Naive B cell (primary cell): ENCODE measurements at regions not wholly inside any gene's neighbourhood (a gene's known extent, or its start where the extent isn't known, plus 50 kb on each side); places are given as distances from the start of the nearest gene placed in this dataset.

Experiments
- ATAC-seq, 2 donors: fragments of 150-1000 bp; cut with Tn5 transposase; 2 replicates each; pipeline ENCODE4 v1.10.0; 2021; ENCODE audit warnings: low read depth in 2 of 2, mild to moderate bottlenecking in 2 of 2, moderate library complexity in 2 of 2
- DNase-seq: peaks from one replicate; pipeline ENCODE4 v3.0.0; 2022
- H3K27ac Mint-ChIP-seq, 6 donors: one replicate each; pipeline ENCODE4 v1.8.0; 2020 to 2022; ENCODE audit warnings: mild to moderate bottlenecking in 6 of 6, mixed read lengths in 6 of 6, moderate library complexity in 5 of 6, inconsistent platforms in 2 of 6
- H3K27me3 Mint-ChIP-seq, 3 donors: one replicate each; pipeline ENCODE4 v1.8.0; 2021 to 2022; ENCODE audit warnings: mixed read lengths in 3 of 3, mild to moderate bottlenecking in 1 of 3
- H3K36me3 Mint-ChIP-seq, 2 donors: one replicate each; pipeline ENCODE4 v1.8.0; 2020 to 2022; ENCODE audit warnings: mixed read lengths in 2 of 2, inconsistent platforms in 1 of 2, mild to moderate bottlenecking in 1 of 2
- H3K4me1 Mint-ChIP-seq, 3 donors: one replicate each; pipeline ENCODE4 v1.8.0; 2020 to 2022; ENCODE audit warnings: mixed read lengths in 3 of 3, inconsistent platforms in 1 of 3, mild to moderate bottlenecking in 1 of 3, moderate library complexity in 1 of 3
- H3K4me3 Mint-ChIP-seq, 8 donors: one replicate each; pipeline ENCODE4 v1.8.0; 2020 to 2022; ENCODE audit warnings: mild to moderate bottlenecking in 8 of 8, mixed read lengths in 8 of 8, moderate library complexity in 8 of 8, inconsistent platforms in 2 of 8
- H3K9me3 Mint-ChIP-seq, 7 donors: one replicate each; pipeline ENCODE4 v1.8.0; 2020 to 2022; ENCODE audit warnings: mixed read lengths in 7 of 7, mild to moderate bottlenecking in 5 of 7, inconsistent platforms in 2 of 7, moderate library complexity in 1 of 7

DNA sequence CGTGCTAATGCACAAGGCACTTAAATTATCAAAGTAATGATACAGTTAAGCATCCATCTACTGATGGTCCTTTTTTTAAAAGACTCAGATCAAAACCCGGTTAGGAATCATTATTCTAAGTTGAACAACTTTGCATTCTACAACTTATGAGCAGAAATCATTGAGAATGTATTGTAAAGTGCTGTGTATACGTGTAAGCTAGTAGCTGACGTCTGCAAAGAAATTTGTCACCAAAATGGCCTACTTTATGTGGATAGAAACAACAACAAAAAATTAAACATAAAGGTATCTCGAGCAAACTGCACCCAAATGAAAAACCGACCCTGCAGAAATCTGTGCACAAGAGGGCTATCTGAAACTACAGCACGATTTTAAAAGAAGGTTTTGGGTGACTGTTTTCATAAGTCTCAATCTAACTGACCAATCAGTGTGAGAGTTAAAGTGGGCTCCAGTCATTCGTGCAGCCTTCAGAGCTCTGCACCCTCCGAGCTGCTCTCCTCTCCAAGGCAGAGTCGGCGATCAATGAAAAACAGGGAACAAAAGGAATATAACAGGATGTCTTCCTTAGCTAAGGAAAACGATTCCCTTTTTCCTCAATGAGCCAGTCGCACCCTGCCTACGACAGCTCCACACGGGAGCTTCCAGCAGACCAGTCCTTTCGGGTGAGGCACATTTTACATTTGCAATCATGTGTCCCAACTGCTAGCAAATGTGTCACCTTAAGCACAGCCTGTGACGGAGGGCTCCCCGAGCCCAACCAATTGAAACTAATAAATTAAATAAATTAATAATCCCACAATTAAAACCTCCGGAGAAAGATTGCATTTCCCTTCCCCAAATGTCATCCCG is 200.7 kb upstream of the FOXN3 start:
- peak overlapping the region; percentile 87 to 96 (median 94) for H3K4me3 Mint-ChIP-seq
- no peaks in the 10 kb centered on the region for H3K36me3 Mint-ChIP-seq
- no peaks in the 10 kb centered on the region for H3K27me3 Mint-ChIP-seq
- H3K27ac Mint-ChIP-seq: peak overlapping the region; percentile 78 to 95 (median 90)
- no peak for DNase-seq
- H3K4me1 Mint-ChIP-seq: peaks cover 54 to 80% (median 60%) of the 10 kb centered on the region in 3 donors
- H3K9me3 Mint-ChIP-seq: no peaks in the 10 kb centered on the region
- ATAC-seq: peak in 1 of 2 donors; percentile 17

DNA sequence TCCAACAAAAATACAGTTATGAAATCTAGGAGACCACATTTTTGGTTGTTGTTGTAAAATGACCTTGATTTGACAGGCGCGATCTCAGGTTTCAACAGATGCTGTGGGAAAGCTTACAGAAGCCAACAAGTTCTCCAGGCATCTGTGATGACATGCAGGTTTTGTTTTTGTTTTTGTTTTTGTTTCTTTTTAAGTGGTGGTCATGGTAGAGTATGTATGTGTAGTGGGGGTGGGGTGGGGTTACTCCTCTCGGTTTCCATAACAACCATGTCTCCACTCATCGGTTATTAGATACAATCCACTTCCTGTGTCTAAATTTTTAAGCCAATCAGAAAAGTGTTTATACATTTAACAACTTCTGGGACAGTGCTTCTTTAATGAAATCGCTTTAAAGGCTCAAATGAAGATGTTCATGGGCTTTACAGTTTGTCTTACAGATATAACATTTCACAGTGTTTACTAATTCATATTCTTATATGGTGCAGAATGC is 199.9 kb upstream of the FOXN3 start:
- H3K36me3 Mint-ChIP-seq: no peaks in the 10 kb centered on the region
- ATAC-seq (peak; percentile 42 to 47), DNase-seq (peak; percentile 50)
- H3K4me3 Mint-ChIP-seq: peak overlapping the region; percentile 87 to 96 (median 94)
- peaks cover 54 to 81% (median 60%) of the 10 kb centered on the region in 3 donors for H3K4me1 Mint-ChIP-seq
- H3K27me3 Mint-ChIP-seq: no peaks in the 10 kb centered on the region
- peak overlapping the region; percentile 89 to 95 (median 90) for H3K27ac Mint-ChIP-seq
- no peaks in the 10 kb centered on the region for H3K9me3 Mint-ChIP-seq

- H3K36me3 Mint-ChIP-seq: peaks cover 0 to 2% of the 10 kb centered on the region in 2 donors
- DNase-seq: no peak
- no peaks in the 10 kb centered on the region for H3K27me3 Mint-ChIP-seq
- peak overlapping the region; percentile 87 to 96 (median 94) for H3K4me3 Mint-ChIP-seq
- no peaks in the 10 kb centered on the region for H3K9me3 Mint-ChIP-seq
- no peak for ATAC-seq
- H3K4me1 Mint-ChIP-seq: peaks cover 53 to 77% (median 60%) of the 10 kb centered on the region in 3 donors
- peak overlapping the region; percentile 63 to 94 (median 90) for H3K27ac Mint-ChIP-seq
These were observed 199.4 kb upstream of the FOXN3 start for GRCh38 chr14:89616425-89616824.

- H3K9me3 Mint-ChIP-seq: no peaks in the 10 kb centered on the region
- H3K4me1 Mint-ChIP-seq: peaks cover 52 to 73% (median 60%) of the 10 kb centered on the region in 3 donors
- H3K27me3 Mint-ChIP-seq: no peaks in the 10 kb centered on the region
- peaks cover 3 to 8% of the 10 kb centered on the region in 2 donors for H3K36me3 Mint-ChIP-seq
- DNase-seq (no peak), ATAC-seq (no peak)
- peak overlapping the region in 2 of 6 donors; percentile 20 to 90 for H3K27ac Mint-ChIP-seq
- H3K4me3 Mint-ChIP-seq: peak overlapping the region in 5 of 8 donors; percentile 20 to 94 (median 33)
These were observed 198.4 kb upstream of the FOXN3 start for GRCh38 chr14:89615421-89615820.

DNA sequence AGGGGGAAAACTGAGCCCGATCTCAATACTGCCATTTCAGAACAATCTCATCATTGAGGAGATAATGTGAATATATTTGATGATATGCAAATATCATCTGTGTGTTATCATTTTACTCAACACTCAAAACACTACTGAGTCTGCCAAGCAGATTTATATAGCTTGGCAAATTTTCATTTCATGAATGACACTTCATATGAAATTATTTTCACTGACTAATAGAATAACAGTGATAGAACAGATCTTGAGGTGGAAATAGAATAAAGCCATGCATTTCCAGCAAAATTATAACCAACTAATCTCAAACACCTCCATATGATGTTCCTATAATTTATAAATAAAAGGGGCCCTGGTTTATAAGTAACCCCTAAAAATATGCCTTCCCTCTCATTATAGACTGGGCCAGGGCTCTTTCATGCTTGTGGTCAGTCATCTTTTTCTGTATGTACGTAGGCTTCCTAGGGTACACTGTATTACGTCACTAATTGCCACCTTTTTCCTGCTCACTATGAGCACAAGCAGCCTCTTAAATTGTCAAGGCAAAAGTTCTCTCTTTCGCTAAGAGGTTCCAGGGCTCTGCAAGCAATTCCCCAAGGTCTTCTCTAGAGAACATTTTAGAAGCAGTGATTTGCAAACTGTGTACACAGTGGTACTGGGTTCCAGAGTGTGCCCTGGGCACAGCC is 197.1 kb upstream of the FOXN3 start:
- no peak for ATAC-seq
- peak overlapping the region in 4 of 6 donors; percentile 28 to 90 (median 70) for H3K27ac Mint-ChIP-seq
- no peaks in the 10 kb centered on the region for H3K27me3 Mint-ChIP-seq
- H3K4me1 Mint-ChIP-seq: peaks cover 53 to 73% (median 53%) of the 10 kb centered on the region in 3 donors
- H3K4me3 Mint-ChIP-seq: peak overlapping the region in 6 of 8 donors; percentile 9 to 57 (median 30)
- H3K36me3 Mint-ChIP-seq: peaks cover 3 to 8% of the 10 kb centered on the region in 2 donors
- no peak for DNase-seq
- H3K9me3 Mint-ChIP-seq: no peaks in the 10 kb centered on the region

DNA sequence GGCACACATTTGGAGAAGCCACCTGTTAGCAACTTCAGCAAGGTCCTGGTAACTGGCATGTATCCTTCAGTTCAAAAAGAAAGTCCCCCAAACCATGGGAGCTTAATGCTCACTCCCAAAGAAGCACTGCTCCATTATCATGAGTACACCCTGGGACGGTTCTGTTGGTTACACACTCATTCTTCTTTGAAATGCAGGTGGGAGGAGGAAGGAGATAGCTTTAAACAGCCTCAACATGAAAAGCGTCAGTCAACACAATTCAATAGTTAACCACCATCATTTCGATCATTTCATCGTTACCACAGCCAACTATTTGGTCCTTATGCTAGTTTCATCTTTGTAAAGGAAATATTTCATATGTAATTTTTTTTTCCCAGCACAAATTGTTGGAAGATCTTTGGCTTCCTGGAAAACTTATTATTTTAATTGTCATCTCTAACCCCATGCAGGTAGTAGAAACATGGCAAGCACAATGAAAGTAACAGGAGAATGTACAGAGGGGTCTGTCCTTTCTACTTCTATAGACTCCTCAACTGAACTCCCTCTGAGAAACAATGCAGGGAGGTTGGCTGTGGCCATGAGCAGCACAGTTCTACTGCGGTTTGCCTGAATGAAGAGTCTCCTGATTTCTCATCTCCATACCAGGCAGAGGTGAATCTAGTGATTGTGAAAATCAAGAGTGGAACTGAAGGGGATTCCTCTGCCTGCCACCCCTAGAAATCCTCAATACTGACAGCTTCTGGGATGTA is 196.4 kb upstream of the FOXN3 start:
- Mint-ChIP-seq H3K27me3 (no peaks in the 10 kb centered on the region), H3K4me3 (peak overlapping the region in 4 of 8 donors; percentile 4 to 64 (median 44)), H3K36me3 (peaks cover 9 to 15% of the 10 kb centered on the region in 2 donors), H3K27ac (peak overlapping the region in 4 of 6 donors; percentile 12 to 75 (median 34)), H3K4me1 (peaks cover 58 to 78% (median 59%) of the 10 kb centered on the region in 3 donors), H3K9me3 (peaks cover 0 to 2% (median 0%) of the 10 kb centered on the region in 7 donors)
- ATAC-seq (no peak), DNase-seq (no peak)

DNA sequence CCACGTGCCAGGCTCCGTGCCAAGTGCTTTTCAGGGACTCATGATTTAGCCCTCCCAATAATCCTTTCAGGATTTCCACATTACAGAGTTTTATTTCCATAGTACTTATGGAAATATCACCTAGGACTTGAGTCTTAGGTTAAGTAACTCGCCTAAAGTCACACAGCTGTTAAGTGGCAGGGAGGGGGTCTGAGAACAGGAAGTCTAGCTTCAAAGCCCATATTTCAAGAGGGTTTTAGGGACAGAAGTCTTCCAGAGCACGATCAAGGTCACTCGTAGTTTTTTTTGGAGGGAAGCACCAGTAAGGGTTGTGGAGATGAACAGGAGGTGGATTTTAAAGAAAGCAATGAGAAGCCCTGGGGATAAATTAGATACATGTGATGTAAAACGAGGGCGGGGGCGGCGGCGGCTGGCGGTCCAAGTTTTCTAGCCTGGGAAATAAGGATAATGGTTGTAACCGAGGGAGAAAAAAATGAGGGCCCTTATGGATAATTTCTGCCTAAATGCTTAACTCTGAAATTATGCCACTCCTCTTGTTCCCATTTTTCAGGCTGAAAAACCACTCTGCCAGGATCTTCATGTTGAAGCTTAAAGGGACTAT is 192.6 kb upstream of the FOXN3 start:
- no peak overlapping the region for H3K4me3 Mint-ChIP-seq
- peaks cover 45 to 54% (median 53%) of the 10 kb centered on the region in 3 donors for H3K4me1 Mint-ChIP-seq

DNA sequence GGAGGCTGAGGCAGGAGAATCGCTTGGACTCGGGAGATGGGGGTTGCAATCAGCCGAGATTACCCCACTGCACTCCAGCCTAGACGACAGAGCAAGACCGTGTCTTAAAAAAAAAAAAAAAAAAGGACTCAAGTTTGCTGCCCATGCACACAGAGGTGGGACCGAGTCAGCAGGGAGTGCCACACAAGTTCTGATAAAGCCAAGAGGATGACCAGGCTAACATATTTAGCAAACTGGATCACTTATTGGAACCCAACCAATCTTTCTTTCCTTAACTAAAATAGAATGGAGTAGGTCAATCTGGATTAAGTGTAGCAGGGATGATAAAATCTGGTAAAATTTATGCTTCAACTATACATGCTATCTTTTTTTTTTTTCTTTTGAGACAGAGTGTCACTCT is 190.4 kb upstream of the FOXN3 start:
- Mint-ChIP-seq H3K9me3 (peaks cover 0 to 17% (median 4%) of the 10 kb centered on the region in 7 donors), H3K4me3 (no peak overlapping the region), H3K36me3 (peaks cover 12 to 35% of the 10 kb centered on the region in 2 donors), H3K4me1 (peaks cover 37 to 55% (median 51%) of the 10 kb centered on the region in 3 donors), H3K27me3 (no peaks in the 10 kb centered on the region), H3K27ac (no peak overlapping the region)
- DNase-seq (no peak), ATAC-seq (no peak)

More for the DNA sequence above, 192.6 kb upstream of the FOXN3 start:
- Mint-ChIP-seq H3K27me3 (no peaks in the 10 kb centered on the region), H3K36me3 (peaks cover 9 to 26% of the 10 kb centered on the region in 2 donors), H3K9me3 (peaks cover 0 to 15% (median 4%) of the 10 kb centered on the region in 7 donors), H3K27ac (peak overlapping the region in 2 of 6 donors; percentile 33 to 77)
- no peak for DNase-seq
- ATAC-seq: no peak

- Mint-ChIP-seq H3K36me3 (peaks cover 17 to 39% of the 10 kb centered on the region in 2 donors), H3K27me3 (no peaks in the 10 kb centered on the region), H3K4me1 (peaks cover 20 to 37% (median 35%) of the 10 kb centered on the region in 3 donors), H3K9me3 (peaks cover 5 to 29% (median 22%) of the 10 kb centered on the region in 7 donors), H3K27ac (peak overlapping the region in 4 of 6 donors; percentile 36 to 73 (median 60)), H3K4me3 (peak overlapping the region in 1 of 8 donors; percentile 74)
- ATAC-seq: no peak
- DNase-seq: no peak
These were observed 187.0 kb upstream of the FOXN3 start for GRCh38 chr14:89603938-89604480.

DNA sequence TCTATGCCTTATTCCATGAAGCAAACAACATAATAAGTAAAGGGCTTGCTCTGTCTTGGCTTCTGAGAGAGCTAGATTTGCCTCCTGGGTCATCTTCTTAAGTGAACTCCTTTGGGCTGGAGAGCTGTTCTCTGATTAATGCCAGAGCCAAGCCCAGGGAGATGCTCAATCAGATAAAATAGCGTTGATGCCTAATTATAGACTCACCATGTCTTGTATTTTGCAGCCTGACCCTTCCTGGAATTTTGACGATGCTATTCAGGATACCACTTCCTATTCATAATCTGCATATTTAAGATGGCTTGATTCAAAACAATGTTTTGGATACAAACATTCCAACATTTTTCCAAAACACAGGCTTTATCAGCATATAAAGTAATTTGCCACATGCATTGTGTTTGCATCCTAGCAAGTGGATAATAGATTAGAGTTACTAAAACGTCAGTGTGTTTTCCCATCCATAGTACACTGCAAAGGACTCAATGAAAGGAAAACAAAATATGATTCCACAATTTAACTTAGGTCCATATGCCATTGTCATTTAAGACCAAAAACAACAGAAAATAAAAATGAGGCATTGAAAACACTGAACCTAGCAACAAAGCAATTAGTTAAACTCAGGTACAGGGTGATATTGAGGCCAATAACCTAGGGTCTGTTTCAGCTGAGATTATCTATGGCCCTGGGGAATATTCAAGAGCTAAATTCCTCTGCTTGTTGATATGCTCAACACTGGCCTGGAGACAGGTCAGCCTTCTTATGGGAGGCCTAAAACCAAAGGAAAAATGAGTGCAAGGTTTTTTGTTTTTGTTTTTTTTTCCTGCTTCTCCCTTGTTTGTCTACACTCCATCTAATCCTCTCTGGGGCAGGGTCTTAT is 184.2 kb upstream of the FOXN3 start:
- ATAC-seq: no peak
- no peak overlapping the region for H3K27ac Mint-ChIP-seq
- H3K27me3 Mint-ChIP-seq: no peaks in the 10 kb centered on the region
- H3K4me1 Mint-ChIP-seq: peaks cover 11 to 23% (median 22%) of the 10 kb centered on the region in 3 donors
- H3K36me3 Mint-ChIP-seq: peaks cover 34 to 52% of the 10 kb centered on the region in 2 donors
- no peak for DNase-seq
- peaks cover 8 to 57% (median 39%) of the 10 kb centered on the region in 7 donors for H3K9me3 Mint-ChIP-seq
- H3K4me3 Mint-ChIP-seq: no peak overlapping the region

- no peak for ATAC-seq
- peaks cover 34 to 47% of the 10 kb centered on the region in 2 donors for H3K36me3 Mint-ChIP-seq
These were observed 183.0 kb upstream of the FOXN3 start for GRCh38 chr14:89600029-89600428.

More at GRCh38 chr14:89600029-89600428, 183.0 kb upstream of the FOXN3 start:
- DNase-seq: no peak
- no peaks in the 10 kb centered on the region for H3K27me3 Mint-ChIP-seq
- no peak overlapping the region for H3K27ac Mint-ChIP-seq
- H3K4me3 Mint-ChIP-seq: no peak overlapping the region
- peaks cover 10 to 22% (median 19%) of the 10 kb centered on the region in 3 donors for H3K4me1 Mint-ChIP-seq
- H3K9me3 Mint-ChIP-seq: peaks cover 5 to 57% (median 36%) of the 10 kb centered on the region in 7 donors
